Spleen (tissue), 7 donors: ENCODE measurements at regions not wholly inside any gene's neighbourhood (a gene's known extent, or its start where the extent isn't known, plus 50 kb on each side); places are given as distances from the start of the nearest gene placed in this dataset.

Experiments
- CTCF ChIP-seq, 11 experiments: fragments of 200-600 bp in 7 of 11; fragments of 450-650 bp in 4 of 11; sonication (generic) in 4 of 11; IDR thresholded peaks in 8 of 11; conservative IDR thresholded peaks in 3 of 11; 1 replicate in 7 of 11; 2 replicates in 4 of 11; pipeline versions ENCODE4 v1.4.0 to v1.8.0; 2016 to 2021; ENCODE audit warnings: antibody characterized with exemption in 11 of 11, inconsistent platforms in 4 of 11, mild to moderate bottlenecking in 1 of 11
- POLR2A ChIP-seq, 3 donors: fragments of 450-650 bp; IDR thresholded peaks; one replicate each; pipeline ENCODE4 v1.5.1; 2017; ENCODE audit warnings: antibody characterized with exemption in 3 of 3, mild to moderate bottlenecking in 1 of 3
- POLR2AphosphoS5 ChIP-seq, 3 donors: sonication (generic); formaldehyde crosslinking; IDR thresholded peaks; one replicate each; pipeline ENCODE4 v1.5.1; 2017; ENCODE audit warnings: antibody characterized with exemption in 3 of 3
- donor health status: DM: no; HTN: no; CAD: no; lungs with moderate emphysema.
- donor health status: DM: no; HTN: no; CAD: no.
- donor health status: DM: no; HTN: no; CAD: no.

GRCh38 chr16:64225036-64225435, 896.8 kb downstream of the CDH11 start:
- TF ChIP-seq CTCF (IDR thresholded peaks at IDR 0.05 in 8 of 11, conservative IDR thresholded peaks at IDR 0.05 in 3 of 11) (no peak), POLR2AphosphoS5 (IDR thresholded peaks at IDR 0.05) (no peak), POLR2A (IDR thresholded peaks at IDR 0.05) (no peak)
